CMK (cell line): ENCODE measurements at regions not wholly inside any gene's neighbourhood (a gene's known extent, or its start where the extent isn't known, plus 50 kb on each side); places are given as distances from the start of the nearest gene placed in this dataset.
"Not testable (repeated sequence)": the region's sequence is repeated elsewhere in the genome, so short reads cannot be mapped to it uniquely, and the experiment has no call there.

Source experiments
- DNase-seq: peaks from one replicate; pipeline ENCODE4 v3.0.0-alpha.2; 2010; ENCODE audit warnings: low read depth

- DNase-seq, result no peak
Observed at GRCh38 chr14:23694949-23695663, 58.9 kb downstream of the DHRS2 start.

- DNase-seq, result peak; percentile 33
Observed at GRCh38 chr14:23695664-23695999, 59.5 kb downstream of the DHRS2 start.

GRCh38 chr14:23696701-23697239 is 60.6 kb downstream of the DHRS2 start:
- DNase-seq, result no peak

GRCh38 chr14:23697680-23698079 is 61.5 kb downstream of the DHRS2 start:
- peak; percentile 40 for DNase-seq

- DNase-seq, result peak; percentile 45
Observed at GRCh38 chr14:23702656-23703426, 66.7 kb downstream of the DHRS2 start.

GRCh38 chr14:23704890-23705289 is 68.7 kb downstream of the DHRS2 start:
- DNase-seq, result no peak

GRCh38 chr14:23707415-23707814 is 71.3 kb downstream of the DHRS2 start:
- no peak for DNase-seq

GRCh38 chr14:23708343-23708742 is 72.2 kb downstream of the DHRS2 start:
- DNase-seq, result no peak

GRCh38 chr14:23709923-23710322 is 73.8 kb downstream of the DHRS2 start:
- no peak for DNase-seq

- no peak for DNase-seq
Observed at GRCh38 chr14:23712287-23712686, 76.1 kb downstream of the DHRS2 start.

- DNase-seq, result no peak
Observed at GRCh38 chr14:23719225-23719985, 83.2 kb downstream of the DHRS2 start.

GRCh38 chr14:23722675-23723074 is 86.5 kb downstream of the DHRS2 start:
- no peak for DNase-seq

GRCh38 chr14:23723911-23724310 is 87.7 kb downstream of the DHRS2 start:
- DNase-seq, result no peak

GRCh38 chr14:23725528-23725927 is 89.4 kb downstream of the DHRS2 start:
- DNase-seq, result no peak

GRCh38 chr14:23725980-23726710 is 90.0 kb downstream of the DHRS2 start:
- DNase-seq, result no peak

- peak; percentile 20 for DNase-seq
Observed at GRCh38 chr14:23727566-23728335, 91.6 kb downstream of the DHRS2 start.

GRCh38 chr14:23728791-23729190 is 92.6 kb downstream of the DHRS2 start:
- no peak for DNase-seq

- no peak for DNase-seq
Observed at GRCh38 chr14:23729720-23730387, 93.7 kb downstream of the DHRS2 start.

GRCh38 chr14:23735394-23735793 is 99.2 kb downstream of the DHRS2 start:
- no peak for DNase-seq

- not testable (repeated sequence) for DNase-seq
Observed at GRCh38 chr14:23744368-23744767, 108.2 kb downstream of the DHRS2 start.

- no peak for DNase-seq
Observed at GRCh38 chr14:23750357-23750756, 114.2 kb downstream of the DHRS2 start.
